OCI-LY7 (cell line): ENCODE measurements at regions not wholly inside any gene's neighbourhood (a gene's known extent, or its start where the extent isn't known, plus 50 kb on each side); places are given as distances from the start of the nearest gene placed in this dataset.

ENCODE experiments used
- BruUV-seq: library from RNA; stranded (reverse); fragments of 400-500 nt; replicated peaks from 2 replicates; lab custom pipeline; 2021; lab: Mats Ljungman, UMichigan
- CTCF ChIA-PET: fragments of 300-600 bp; sonication (Branson Sonifier 250); formaldehyde crosslinking; loops from one replicate; lab custom pipeline; 2022; ENCODE audit warnings: antibody characterized with exemption; ENCODE audit not compliant: unreplicated experiment; lab: Charles Lee
- POLR2A ChIA-PET: fragments of 300-600 bp; sonication (Branson Sonifier 250); formaldehyde crosslinking; loops from one replicate; lab custom pipeline; 2022; ENCODE audit warnings: antibody characterized with exemption; lab: Charles Lee
- DNase-seq: peaks from one replicate; pipeline ENCODE4 v3.0.0-alpha.2; 2015; ENCODE audit warnings: low spot score
- H2AFZ ChIP-seq: fragments of 200-600 bp; sonication (generic), shearing (Covaris generic); 2 replicates; pipeline ENCODE4 v1.6.1; 2014; ENCODE audit warnings: mild to moderate bottlenecking, antibody characterized with exemption, low read length, moderate library complexity
- H3K27ac ChIP-seq: fragments of 200-600 bp; sonication (generic); 2 replicates; pipeline ENCODE4 v1.5.1; 2014; ENCODE audit warnings: mixed run types, low read depth, mild to moderate bottlenecking, moderate library complexity, low read length, inconsistent platforms; ENCODE audit not compliant: poor library complexity, severe bottlenecking
- H3K36me3 ChIP-seq: fragments of 200-600 bp; sonication (generic); 2 replicates; pipeline ENCODE4 v1.6.1; 2014; ENCODE audit warnings: mild to moderate bottlenecking, antibody characterized with exemption, low read length, moderate library complexity, mixed read lengths; ENCODE audit not compliant: insufficient read depth
- H3K4me1 ChIP-seq: fragments of 200-600 bp; sonication (generic); 2 replicates; pipeline ENCODE4 v1.5.1; 2014; ENCODE audit warnings: mild to moderate bottlenecking, low read length; ENCODE audit not compliant: insufficient read depth, poor library complexity, severe bottlenecking
- H3K4me2 ChIP-seq: fragments of 200-600 bp; sonication (generic); 2 replicates; pipeline ENCODE4 v1.6.1; 2014; ENCODE audit warnings: mild to moderate bottlenecking, low read length
- H3K4me3 ChIP-seq: fragments of 200-600 bp; sonication (generic); 2 replicates; pipeline ENCODE4 v1.5.1; 2014; ENCODE audit warnings: mild to moderate bottlenecking, low read depth, low read length; ENCODE audit not compliant: poor library complexity, severe bottlenecking
- H3K79me2 ChIP-seq: fragments of 200-600 bp; sonication (generic); 2 replicates; pipeline ENCODE4 v1.6.1; 2016; ENCODE audit warnings: low read depth, mild to moderate bottlenecking, low read length, moderate library complexity, mixed read lengths; ENCODE audit not compliant: insufficient read depth
- H3K9me2 ChIP-seq: fragments of 200-600 bp; sonication (generic); 2 replicates; pipeline ENCODE4 v1.6.1; 2016; ENCODE audit warnings: mild to moderate bottlenecking, low read length, mixed read lengths; ENCODE audit not compliant: insufficient read depth
- H3K9me3 ChIP-seq: fragments of 200-600 bp; sonication (generic); 2 replicates; pipeline ENCODE4 v1.6.1; 2014; ENCODE audit warnings: mild to moderate bottlenecking, mixed run types, low read length, mixed read lengths
- H4K20me1 ChIP-seq: fragments of 200-600 bp; sonication (generic); 2 replicates; pipeline ENCODE4 v1.6.1; 2014; ENCODE audit warnings: mild to moderate bottlenecking, antibody characterized with exemption, low read length, moderate library complexity, mixed read lengths; ENCODE audit not compliant: insufficient read depth
- CTCF ChIP-seq: fragments of 200-600 bp; sonication (generic); conservative IDR thresholded peaks from 2 replicates; pipeline ENCODE4 v1.5.1; 2014; ENCODE audit warnings: mild to moderate bottlenecking, antibody characterized with exemption, low read length, moderate library complexity, mixed read lengths
- EZH2phosphoT487 ChIP-seq: fragments of 200-600 bp; sonication (generic); IDR thresholded peaks from 2 replicates; pipeline ENCODE4 v1.6.1; 2018; ENCODE audit warnings: low read depth, borderline replicate concordance, mild to moderate bottlenecking, mixed run types, antibody characterized with exemption, low read length, moderate library complexity, mixed read lengths
- intact Hi-C: fragments of 100-400 bp; cut with micrococcal nuclease; formaldehyde crosslinking; loops from one replicate; pipeline ENCODE4 v1.10.0; 2022; ENCODE audit not compliant: unreplicated experiment

DNA sequence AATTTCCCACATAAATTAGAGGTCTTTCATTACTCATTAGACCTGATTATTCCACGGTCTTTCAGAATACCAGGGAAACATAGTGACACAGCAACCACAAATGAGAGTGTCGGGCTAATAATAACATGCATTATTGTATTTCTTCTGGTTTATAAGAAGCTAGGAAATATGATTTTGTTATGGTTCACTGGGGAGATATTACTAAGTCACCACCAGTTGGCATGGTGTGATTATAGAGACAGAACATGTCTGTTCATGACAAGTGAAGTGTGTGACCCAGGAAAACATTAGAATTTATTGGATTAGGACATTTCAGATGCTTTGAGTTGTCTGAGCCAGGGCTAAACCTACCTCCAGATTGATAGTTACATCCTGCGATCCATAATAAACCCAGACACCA is 494.4 kb downstream of the FBXO15 start:
- TF ChIP-seq CTCF: no peak
- no peaks in the 10 kb centered on the region for H4K20me1 ChIP-seq
- H3K4me3 ChIP-seq: no peak overlapping the region
- H3K9me3 ChIP-seq: no peaks in the 10 kb centered on the region
- no TSS peak for BruUV-seq
- H3K4me1 ChIP-seq: no peaks in the 10 kb centered on the region
- ChIA-PET CTCF (no interaction called here), POLR2A (no interaction called here)
- no peak overlapping the region for H3K27ac ChIP-seq
- H3K4me2 ChIP-seq: no peak overlapping the region
- no peaks in the 10 kb centered on the region for H3K79me2 ChIP-seq
- no peak overlapping the region for H2AFZ ChIP-seq
- H3K36me3 ChIP-seq: no peaks in the 10 kb centered on the region
- no peak for DNase-seq
- no peaks in the 10 kb centered on the region for H3K9me2 ChIP-seq
- intact Hi-C loops: no loop called here

- Histone ChIP-seq H3K36me3 (no peaks in the 10 kb centered on the region), H3K4me3 (no peak overlapping the region), H2AFZ (no peak overlapping the region), H3K27ac (no peak overlapping the region), H3K79me2 (no peaks in the 10 kb centered on the region), H3K9me3 (no peaks in the 10 kb centered on the region), H4K20me1 (no peaks in the 10 kb centered on the region), H3K9me2 (no peaks in the 10 kb centered on the region), H3K4me2 (no peak overlapping the region), H3K4me1 (no peaks in the 10 kb centered on the region)
- DNase-seq: no peak
- POLR2A ChIA-PET: interaction anchor here (0.9 kb wide), 1 partner anchor 13 kb away, joined by 3 read pairs; no protein-coding TSS in a partner anchor
- no TSS peak for BruUV-seq
- TF ChIP-seq EZH2phosphoT487: no peak
- TF ChIP-seq CTCF: no peak
- intact Hi-C loops: no loop called here
- CTCF ChIA-PET: no interaction called here
Observed at GRCh38 chr18:73647391-73647790, 500.2 kb downstream of the FBXO15 start.

GRCh38 chr18:73646772-73647171 is 500.9 kb downstream of the FBXO15 start:
- Histone ChIP-seq H3K36me3 (no peaks in the 10 kb centered on the region), H2AFZ (no peak overlapping the region), H3K9me3 (no peaks in the 10 kb centered on the region), H3K4me1 (no peaks in the 10 kb centered on the region), H3K27ac (no peak overlapping the region), H3K4me3 (no peak overlapping the region), H3K4me2 (no peak overlapping the region), H3K9me2 (no peaks in the 10 kb centered on the region), H4K20me1 (no peaks in the 10 kb centered on the region), H3K79me2 (no peaks in the 10 kb centered on the region)
- no TSS peak for BruUV-seq
- DNase-seq: no peak
- no peak for TF ChIP-seq EZH2phosphoT487
- no peak for TF ChIP-seq CTCF
- CTCF ChIA-PET: no interaction called here
- intact Hi-C loops: no loop called here
- POLR2A ChIA-PET: no interaction called here
